ENCODE measurements at regions not wholly inside any gene's neighbourhood (a gene's known extent, or its start where the extent isn't known, plus 50 kb on each side); places are given as distances from the start of the nearest gene placed in this dataset.

DNA sequence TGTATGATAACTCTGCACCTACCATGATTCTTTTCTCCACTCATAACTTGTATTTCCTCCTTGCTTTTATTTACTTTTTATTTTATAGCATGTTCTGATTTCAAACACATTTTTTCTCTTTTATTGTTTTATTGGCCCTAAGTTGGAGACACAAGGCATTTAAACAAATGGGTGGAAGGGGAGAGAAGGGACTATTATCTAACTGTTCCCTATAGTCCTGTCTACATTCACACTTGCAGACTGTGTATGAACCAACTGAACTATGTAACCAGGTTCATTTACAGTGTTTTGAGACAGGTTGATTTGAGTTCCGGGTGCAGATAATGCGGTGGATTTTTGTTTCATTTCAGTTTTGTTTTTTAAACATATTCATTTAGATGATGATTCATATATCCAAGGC is 830.6 kb upstream of the SEMA6A start:
- Histone ChIP-seq H3K36me3 (no peaks in the 10 kb centered on the region), H3K27ac (no peak overlapping the region), H3K4me1 (no peaks in the 10 kb centered on the region), H3K9me3 (no peaks in the 10 kb centered on the region), H3K27me3 (no peaks in the 10 kb centered on the region), H3K4me3 (no peak overlapping the region)
- WGBS, 2 donors (ENCODE audit: low coverage in 1 of 2): 65 to 80% methylated on average over 2 of the region's 2 CpGs
- ATAC-seq: no peak
- TF ChIP-seq POLR2AphosphoS5 (IDR thresholded peaks at IDR 0.05): no peak
- TF ChIP-seq POLR2A (IDR thresholded peaks at IDR 0.05): no peak
- TF ChIP-seq EP300 (IDR thresholded peaks at IDR 0.05): no peak
- no peak for TF ChIP-seq CTCF (IDR thresholded peaks at IDR 0.05)

GRCh38 chr5:117394506-117395157 is 820.0 kb upstream of the SEMA6A start:
- no peak for ATAC-seq
- TF ChIP-seq POLR2AphosphoS5 (IDR thresholded peaks at IDR 0.05) (no peak), CTCF (IDR thresholded peaks at IDR 0.05) (no peak), POLR2A (IDR thresholded peaks at IDR 0.05) (no peak), EP300 (IDR thresholded peaks at IDR 0.05) (no peak)
- 50 to 89% methylated on average over 1 to 5 of the region's 6 CpGs for WGBS, 2 donors (ENCODE audit: low coverage in 1 of 2)

GRCh38 chr5:117393125-117393524 is 818.5 kb upstream of the SEMA6A start:
- TF ChIP-seq POLR2AphosphoS5 (IDR thresholded peaks at IDR 0.05): no peak
- TF ChIP-seq POLR2A (IDR thresholded peaks at IDR 0.05): no peak
- no peak for TF ChIP-seq CTCF (IDR thresholded peaks at IDR 0.05)
- no peak for TF ChIP-seq EP300 (IDR thresholded peaks at IDR 0.05)
- Histone ChIP-seq H3K36me3 (no peaks in the 10 kb centered on the region), H3K4me1 (no peaks in the 10 kb centered on the region), H3K4me3 (no peak overlapping the region), H3K9me3 (no peaks in the 10 kb centered on the region), H3K27me3 (no peaks in the 10 kb centered on the region), H3K27ac (no peak overlapping the region)
- WGBS, 2 donors (ENCODE audit: low coverage in 1 of 2): 63 to 72% methylated on average over 2 of the region's 2 CpGs
- no peak for ATAC-seq

More at GRCh38 chr5:117394506-117395157, 820.0 kb upstream of the SEMA6A start:
- H3K36me3 ChIP-seq: no peaks in the 10 kb centered on the region
- H3K27me3 ChIP-seq: no peaks in the 10 kb centered on the region
- no peaks in the 10 kb centered on the region for H3K9me3 ChIP-seq
- no peak overlapping the region for H3K27ac ChIP-seq
- no peak overlapping the region for H3K4me3 ChIP-seq
- H3K4me1 ChIP-seq: no peaks in the 10 kb centered on the region

DNA sequence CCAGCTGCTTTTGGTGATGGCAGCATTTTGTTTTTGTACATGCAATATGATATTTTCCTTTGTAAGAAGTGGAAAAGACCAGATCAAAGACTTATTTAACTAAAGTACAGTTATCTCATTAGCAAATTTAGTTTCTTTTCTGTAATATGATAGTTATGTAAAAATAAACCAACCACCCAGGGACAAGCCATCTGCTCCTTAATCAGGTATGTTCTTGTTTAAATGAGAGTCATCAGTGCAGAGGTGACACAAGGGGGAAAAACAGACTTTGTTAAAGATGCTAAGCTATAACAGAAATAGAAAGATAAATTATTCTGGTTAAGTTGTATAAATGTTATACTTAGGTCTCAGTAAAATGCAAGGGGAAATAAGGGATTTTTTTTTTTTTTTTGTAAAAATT is 805.7 kb upstream of the SEMA6A start:
- TF ChIP-seq EP300 (IDR thresholded peaks at IDR 0.05) (no peak), POLR2A (IDR thresholded peaks at IDR 0.05) (no peak), CTCF (IDR thresholded peaks at IDR 0.05) (no peak), POLR2AphosphoS5 (IDR thresholded peaks at IDR 0.05) (no peak)
- Histone ChIP-seq H3K4me3 (no peak overlapping the region), H3K4me1 (no peaks in the 10 kb centered on the region), H3K27ac (no peak overlapping the region), H3K27me3 (no peaks in the 10 kb centered on the region), H3K36me3 (no peaks in the 10 kb centered on the region), H3K9me3 (no peaks in the 10 kb centered on the region)
- no peak for ATAC-seq

GRCh38 chr5:117379521-117379920 is 804.9 kb upstream of the SEMA6A start:
- 69 to 83% methylated on average over 1 to 3 of the region's 3 CpGs for WGBS, 2 donors (ENCODE audit: low coverage in 1 of 2)
- TF ChIP-seq POLR2A (IDR thresholded peaks at IDR 0.05): no peak
- TF ChIP-seq POLR2AphosphoS5 (IDR thresholded peaks at IDR 0.05): no peak
- TF ChIP-seq CTCF (IDR thresholded peaks at IDR 0.05): no peak
- TF ChIP-seq EP300 (IDR thresholded peaks at IDR 0.05): no peak

More at GRCh38 chr5:117379521-117379920, 804.9 kb upstream of the SEMA6A start:
- Histone ChIP-seq H3K4me3 (no peak overlapping the region), H3K36me3 (no peaks in the 10 kb centered on the region), H3K4me1 (no peaks in the 10 kb centered on the region), H3K27ac (no peak overlapping the region), H3K27me3 (no peaks in the 10 kb centered on the region), H3K9me3 (no peaks in the 10 kb centered on the region)
- ATAC-seq: no peak
